K562 (cell line): ENCODE measurements at regions not wholly inside any gene's neighbourhood (a gene's known extent, or its start where the extent isn't known, plus 50 kb on each side); places are given as distances from the start of the nearest gene placed in this dataset.
A peak's percentile ranks its signal among the peaks of the same experiment; 100 is the strongest.

Experiments used
- ATAC-seq: fragments of 200-7000 bp; cut with Tn5 transposase; 3 replicates; pipeline ENCODE4 v1.9.1; 2020; ENCODE audit warnings: moderate library complexity
- BruUV-seq: library from RNA; stranded (reverse); fragments of 400-500 nt; replicated peaks from 2 replicates; lab custom pipeline; 2021; lab: Mats Ljungman, UMichigan
- CTCF ChIA-PET: fragments of 300-600 bp; formaldehyde crosslinking; extraction: SDS; loops from one replicate; lab custom pipeline; 2021; ENCODE audit warnings: low intra/inter-chr PET ratio; lab: Yijun Ruan, JAX
- POLR2A ChIA-PET: fragments of 300-600, 350-650 bp; sonication (Branson Sonifier 250); formaldehyde crosslinking; extraction: SDS; loops from one replicate; lab custom pipeline; 2021; ENCODE audit warnings: antibody characterized with exemption, inconsistent platforms; lab: Yijun Ruan, JAX
- DNase-seq, 4 experiments: peaks; one replicate each; pipeline versions ENCODE4 v3.0.0 to v3.0.0-alpha.2; 2011 to 2018; ENCODE audit warnings: low spot score in 3 of 4, mixed read lengths in 3 of 4; ENCODE audit errors: extremely low read depth in 1 of 4
- FAIRE-seq: peaks from 2 replicates; lab custom pipeline; 2011; peaks lifted over from hg19 to GRCh38; lab: Jason Lieb, UNC
- H2AFZ ChIP-seq: 2 replicates; pipeline ENCODE4 v1.6.0; 2011; ENCODE audit warnings: low read depth, low read length, control low read depth, inconsistent platforms
- H3K27ac ChIP-seq: fragments of 200-600 bp; 3 replicates; pipeline ENCODE4 v1.8.0; 2011; ENCODE audit warnings: low read depth, mild to moderate bottlenecking, control low read depth, inconsistent platforms, low read length, moderate library complexity, mixed read lengths; ENCODE audit errors: extremely low read depth
- H3K27me3 ChIP-seq, 2 experiments: fragments of 300-600 bp in 1 of 2; 2 replicates in 1 of 2; 3 replicates in 1 of 2; pipeline versions ENCODE4 v1.6.0 to v1.8.0; 2011; ENCODE audit warnings: inconsistent platforms in 2 of 2, low read length in 2 of 2, mild to moderate bottlenecking in 1 of 2, mixed read lengths in 1 of 2, moderate library complexity in 1 of 2; ENCODE audit not compliant: control insufficient read depth in 2 of 2, insufficient read depth in 2 of 2
- H3K36me3 ChIP-seq: fragments of 300-600 bp; 3 replicates; pipeline ENCODE4 v1.8.0; 2011; ENCODE audit warnings: mild to moderate bottlenecking, low read length, inconsistent platforms; ENCODE audit not compliant: control insufficient read depth, insufficient read depth
- H3K4me1 ChIP-seq, 2 experiments: fragments of 200-600 bp in 1 of 2; replicated peaks in 1 of 2; 2 replicates in 1 of 2; 3 replicates in 1 of 2; pipeline versions ENCODE4 v1.5.1 to v1.8.0; 2011; ENCODE audit warnings: inconsistent platforms in 2 of 2, low read length in 2 of 2, mild to moderate bottlenecking in 1 of 2, mixed read lengths in 1 of 2, moderate library complexity in 1 of 2; ENCODE audit not compliant: control insufficient read depth in 2 of 2, insufficient read depth in 2 of 2
- H3K4me2 ChIP-seq: 2 replicates; pipeline ENCODE4 v1.6.1; 2011; ENCODE audit warnings: low read length, control low read depth, inconsistent platforms, mixed read lengths; ENCODE audit not compliant: insufficient read depth
- H3K4me3 ChIP-seq: fragments of 200-600 bp; sonication (generic), shearing (Covaris generic); 2 replicates; pipeline ENCODE4 v1.5.1; 2016; ENCODE audit warnings: control low read depth, inconsistent platforms
- H3K79me2 ChIP-seq: fragments of 200-600 bp; 3 replicates; pipeline ENCODE4 v1.8.0; 2011; ENCODE audit warnings: low read length, inconsistent platforms; ENCODE audit not compliant: control insufficient read depth, insufficient read depth
- H3K9ac ChIP-seq, 2 experiments: 2 replicates each; pipeline versions ENCODE4 v1.6.0 to v1.6.1; 2011; ENCODE audit warnings: low read depth in 2 of 2, low read length in 2 of 2, control low read depth in 1 of 2, inconsistent platforms in 1 of 2, mild to moderate bottlenecking in 1 of 2, mixed read lengths in 1 of 2; ENCODE audit not compliant: insufficient read depth in 1 of 2
- H3K9me1 ChIP-seq: one replicate; pipeline ENCODE4 v1.6.0; 2011; ENCODE audit warnings: inconsistent platforms, mild to moderate bottlenecking, low read length, moderate library complexity; ENCODE audit not compliant: control insufficient read depth, insufficient read depth
- H3K9me3 ChIP-seq: replicated peaks from 2 replicates; pipeline ENCODE4 v1.5.1; 2011; ENCODE audit warnings: low read depth, low read length, inconsistent platforms; ENCODE audit not compliant: control insufficient read depth, insufficient read depth
- H4K20me1 ChIP-seq: replicated peaks from 2 replicates; pipeline ENCODE4 v1.6.1; 2011; ENCODE audit warnings: low read length, inconsistent platforms, mixed read lengths; ENCODE audit not compliant: control insufficient read depth, insufficient read depth
- CCNT2 ChIP-seq: IDR thresholded peaks from 2 replicates; pipeline ENCODE4 v1.6.1; 2011; ENCODE audit warnings: borderline replicate concordance, low read depth, mild to moderate bottlenecking, moderate library complexity, mixed read lengths, low read length; ENCODE audit not compliant: insufficient read length; ENCODE audit errors: extremely low read depth
- CTCFL ChIP-seq: IDR thresholded peaks from 2 replicates; pipeline ENCODE4 v1.6.1; 2011; ENCODE audit warnings: borderline replicate concordance, low read depth, mild to moderate bottlenecking, moderate library complexity, low read length; ENCODE audit not compliant: insufficient read depth, poor library complexity, severe bottlenecking
- PCBP1 ChIP-seq: fragments of 200-400 bp; formaldehyde crosslinking; IDR thresholded peaks from 2 replicates; pipeline ENCODE4 v1.6.1; 2018; ENCODE audit warnings: mild to moderate bottlenecking, low read depth, low read length; ENCODE audit not compliant: poor library complexity, severe bottlenecking
- POLR2G ChIP-seq: fragments of 200-400 bp; formaldehyde crosslinking; IDR thresholded peaks from 2 replicates; pipeline ENCODE4 v1.6.1; 2017; ENCODE audit warnings: low read depth, mild to moderate bottlenecking, antibody characterized with exemption, low read length, moderate library complexity
- UBTF ChIP-seq, 2 experiments: IDR thresholded peaks; 2 replicates each; pipeline ENCODE4 v1.6.1; 2012; ENCODE audit warnings: improper control_type of control experiment in 2 of 2, low read depth in 2 of 2, low read length in 2 of 2, borderline replicate concordance in 1 of 2
- ZBTB12 ChIP-seq: fragments of 250-450 bp; sonication (Bioruptor Pico); IDR thresholded peaks from 2 replicates; pipeline ENCODE4 v1.4.0; 2020
- ZC3H4 ChIP-seq: sonication (generic); formaldehyde crosslinking; IDR thresholded peaks from 2 replicates; pipeline ENCODE4 v1.9.0; 2021; ENCODE audit warnings: missing genetic modification reagents, borderline replicate concordance
- ZNF668 ChIP-seq: fragments of 250-450 bp; sonication (Bioruptor Pico); IDR thresholded peaks from 2 replicates; pipeline ENCODE4 v1.8.0; 2022; ENCODE audit warnings: mild to moderate bottlenecking, inconsistent platforms
- ZNF717 ChIP-seq: fragments of 250-450 bp; sonication (Bioruptor Pico); IDR thresholded peaks from 2 replicates; pipeline ENCODE4 v1.5.0; 2021
- ZZZ3 ChIP-seq: fragments of 450-650 bp; IDR thresholded peaks from 2 replicates; pipeline ENCODE4 v1.6.1; 2016; ENCODE audit warnings: antibody characterized with exemption, mild to moderate bottlenecking, moderate library complexity
- WGBS: fragments of 100-300 bp; shearing (Covaris generic); methylation state at CpG from one replicate; pipeline ENCODE4 v1.1.6; 2016; ENCODE audit warnings: low coverage, mixed read lengths; ENCODE audit not compliant: insufficient coverage; ENCODE audit errors: missing lambda C conversion rate; 5-methylcytosine and 5-hydroxymethylcytosine counted together
- in situ Hi-C: fragments of 300-500 bp; cut with MboI; formaldehyde crosslinking; loops from 4 replicates; pipeline ENCODE4 v1.15.0; 2018; ENCODE audit warnings: inconsistent platforms, mixed read lengths
- intact Hi-C: fragments of 100-400 bp; cut with micrococcal nuclease; formaldehyde crosslinking; loops from 2 replicates; pipeline ENCODE4 v1.14.2; 2022

- intact Hi-C loops: no loop called here
- Histone ChIP-seq H3K4me3 (no peak overlapping the region), H3K36me3 (no peaks in the 10 kb centered on the region), H3K27ac (no peak overlapping the region), H3K9me3 (no peaks in the 10 kb centered on the region), H3K4me2 (no peak overlapping the region), H3K79me2 (no peaks in the 10 kb centered on the region), H3K9ac (no peak overlapping the region), H3K27me3 (no peaks in the 10 kb centered on the region), H2AFZ (no peak overlapping the region), H4K20me1 (no peaks in the 10 kb centered on the region), H3K4me1 (no peaks in the 10 kb centered on the region), H3K9me1 (no peaks in the 10 kb centered on the region)
- 0% methylated on average over 2 of the region's 2 CpGs for WGBS
- FAIRE-seq (no peak), ATAC-seq (no peak), DNase-seq (no peak)
- ChIA-PET CTCF (no interaction called here), POLR2A (no interaction called here)
- in situ Hi-C loops: no loop called here
- TF ChIP-seq ZBTB12 (CRISPR knock-in tag): no peak
- BruUV-seq: no TSS peak
These were observed 321.2 kb downstream of the DNAJB9 start for GRCh38 chr7:108890862-108891261.

GRCh38 chr7:108908456-108908855 lies 338.8 kb downstream of the DNAJB9 start:
- no peak overlapping the region for H2AFZ ChIP-seq
- in situ Hi-C loops (no loop called here), intact Hi-C loops (no loop called here)
- DNase-seq (no peak), FAIRE-seq (peak; percentile 42), ATAC-seq (no peak)
- H3K4me1 ChIP-seq: no peaks in the 10 kb centered on the region
- no peaks in the 10 kb centered on the region for H3K27me3 ChIP-seq
- no peaks in the 10 kb centered on the region for H4K20me1 ChIP-seq
- no peak overlapping the region for H3K27ac ChIP-seq
- no TSS peak for BruUV-seq
- no peaks in the 10 kb centered on the region for H3K79me2 ChIP-seq
- 0% methylated on average over 1 of the region's 1 CpG for WGBS
- no peak overlapping the region for H3K9ac ChIP-seq
- H3K9me1 ChIP-seq: no peaks in the 10 kb centered on the region
- CTCF ChIA-PET: no interaction called here
- no peaks in the 10 kb centered on the region for H3K36me3 ChIP-seq
- no peak overlapping the region for H3K4me3 ChIP-seq
- H3K4me2 ChIP-seq: no peak overlapping the region
- POLR2A ChIA-PET: no interaction called here
- peaks cover 3% of the 10 kb centered on the region; the same call in 1 of the 2 replicates for H3K9me3 ChIP-seq
- TF ChIP-seq ZNF668 (CRISPR knock-in tag) (no peak), CCNT2 (no peak), CTCFL (no peak), ZC3H4 (CRISPR knock-in tag) (no peak), UBTF (IDR thresholded peaks at IDR 0.05; ENCODE audit: borderline replicate concordance in 1 of 2, low read depth in 2 of 2, low read length in 2 of 2) (no peak), ZNF717 (no peak), POLR2G (no peak), PCBP1 (no peak), ZZZ3 (no peak)
